Activated B cell treated with CpG ODN at 0.5 μM for 24 hours (primary cell): ENCODE measurements at regions not wholly inside any gene's neighbourhood (a gene's known extent, or its start where the extent isn't known, plus 50 kb on each side); places are given as distances from the start of the nearest gene placed in this dataset.

Source experiments
- ATAC-seq: fragments of 200-7000 bp; cut with Tn5 transposase; one replicate; pipeline ENCODE4 v1.10.0; 2021; ENCODE audit warnings: low read depth, mild to moderate bottlenecking, moderate library complexity
- CTCF ChIA-PET: fragments of 350-600 bp; sonication (Branson Sonifier 250); formaldehyde crosslinking; loops from one replicate; lab custom pipeline; 2021; ENCODE audit warnings: antibody characterized with exemption; lab: Charles Lee
- POLR2A ChIA-PET: fragments of 350-600 bp; sonication (Branson Sonifier 250); formaldehyde crosslinking; loops from one replicate; lab custom pipeline; 2021; ENCODE audit warnings: antibody characterized with exemption; lab: Charles Lee
- DNase-seq: peaks from one replicate; pipeline ENCODE4 v3.0.0; 2022
- H3K27ac Mint-ChIP-seq: one replicate; pipeline ENCODE4 v1.8.0; 2020; ENCODE audit warnings: mixed read lengths
- H3K27me3 Mint-ChIP-seq: one replicate; pipeline ENCODE4 v1.8.0; 2021; ENCODE audit warnings: mixed read lengths
- H3K36me3 Mint-ChIP-seq: one replicate; pipeline ENCODE4 v1.8.0; 2021; ENCODE audit warnings: low read depth, mixed read lengths
- H3K4me1 Mint-ChIP-seq: one replicate; pipeline ENCODE4 v1.8.0; 2021; ENCODE audit warnings: mixed read lengths
- H3K4me3 Mint-ChIP-seq: one replicate; pipeline ENCODE4 v1.8.0; 2020; ENCODE audit warnings: mild to moderate bottlenecking, mixed read lengths
- H3K9me3 Mint-ChIP-seq: one replicate; pipeline ENCODE4 v1.8.0; 2020; ENCODE audit warnings: mixed read lengths
- intact Hi-C: fragments of 100-400 bp; cut with micrococcal nuclease; formaldehyde crosslinking; loops from one replicate; pipeline ENCODE4 v1.15.1; 2024
- TF ChIP-seq, protein P1 (sequence below): fragments of 200-600 bp; IDR thresholded peaks from one replicate; pipeline ENCODE4 v1.8.0; 2022; ENCODE audit warnings: antibody characterized with exemption, mild to moderate bottlenecking

GRCh38 chr18:71754246-71754645, 789.9 kb downstream of the CBLN2 start:
- H3K27ac Mint-ChIP-seq: no peak overlapping the region
- TF ChIP-seq, protein P1, sequence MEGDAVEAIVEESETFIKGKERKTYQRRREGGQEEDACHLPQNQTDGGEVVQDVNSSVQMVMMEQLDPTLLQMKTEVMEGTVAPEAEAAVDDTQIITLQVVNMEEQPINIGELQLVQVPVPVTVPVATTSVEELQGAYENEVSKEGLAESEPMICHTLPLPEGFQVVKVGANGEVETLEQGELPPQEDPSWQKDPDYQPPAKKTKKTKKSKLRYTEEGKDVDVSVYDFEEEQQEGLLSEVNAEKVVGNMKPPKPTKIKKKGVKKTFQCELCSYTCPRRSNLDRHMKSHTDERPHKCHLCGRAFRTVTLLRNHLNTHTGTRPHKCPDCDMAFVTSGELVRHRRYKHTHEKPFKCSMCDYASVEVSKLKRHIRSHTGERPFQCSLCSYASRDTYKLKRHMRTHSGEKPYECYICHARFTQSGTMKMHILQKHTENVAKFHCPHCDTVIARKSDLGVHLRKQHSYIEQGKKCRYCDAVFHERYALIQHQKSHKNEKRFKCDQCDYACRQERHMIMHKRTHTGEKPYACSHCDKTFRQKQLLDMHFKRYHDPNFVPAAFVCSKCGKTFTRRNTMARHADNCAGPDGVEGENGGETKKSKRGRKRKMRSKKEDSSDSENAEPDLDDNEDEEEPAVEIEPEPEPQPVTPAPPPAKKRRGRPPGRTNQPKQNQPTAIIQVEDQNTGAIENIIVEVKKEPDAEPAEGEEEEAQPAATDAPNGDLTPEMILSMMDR: no peak
- no peaks in the 10 kb centered on the region for H3K27me3 Mint-ChIP-seq
- H3K4me3 Mint-ChIP-seq: no peak overlapping the region
- intact Hi-C loops: no loop called here
- H3K4me1 Mint-ChIP-seq: no peaks in the 10 kb centered on the region
- ChIA-PET POLR2A (no interaction called here), CTCF (no interaction called here)
- no peaks in the 10 kb centered on the region for H3K9me3 Mint-ChIP-seq
- no peak for DNase-seq
- H3K36me3 Mint-ChIP-seq: no peaks in the 10 kb centered on the region
- no peak for ATAC-seq

- H3K36me3 Mint-ChIP-seq: no peaks in the 10 kb centered on the region
- ChIA-PET POLR2A (no interaction called here), CTCF (no interaction called here)
- DNase-seq (no peak), ATAC-seq (no peak)
- no peaks in the 10 kb centered on the region for H3K4me1 Mint-ChIP-seq
- no peak overlapping the region for H3K27ac Mint-ChIP-seq
- no peak overlapping the region for H3K4me3 Mint-ChIP-seq
- H3K27me3 Mint-ChIP-seq: no peaks in the 10 kb centered on the region
- peaks cover 5% of the 10 kb centered on the region for H3K9me3 Mint-ChIP-seq
- TF ChIP-seq, protein P1: no peak
- intact Hi-C loops: no loop called here
Observed at GRCh38 chr18:71743634-71744033, 800.5 kb downstream of the CBLN2 start.

- Mint-ChIP-seq H3K9me3 (peaks cover 7% of the 10 kb centered on the region), H3K36me3 (no peaks in the 10 kb centered on the region), H3K27me3 (no peaks in the 10 kb centered on the region), H3K27ac (no peak overlapping the region), H3K4me3 (no peak overlapping the region), H3K4me1 (no peaks in the 10 kb centered on the region)
- DNase-seq (no peak), ATAC-seq (no peak)
- POLR2A ChIA-PET: no interaction called here
- CTCF ChIA-PET: no interaction called here
- TF ChIP-seq, protein P1: no peak
- intact Hi-C loops: no loop called here
Observed at GRCh38 chr18:71729611-71730010, 814.5 kb downstream of the CBLN2 start.

DNA sequence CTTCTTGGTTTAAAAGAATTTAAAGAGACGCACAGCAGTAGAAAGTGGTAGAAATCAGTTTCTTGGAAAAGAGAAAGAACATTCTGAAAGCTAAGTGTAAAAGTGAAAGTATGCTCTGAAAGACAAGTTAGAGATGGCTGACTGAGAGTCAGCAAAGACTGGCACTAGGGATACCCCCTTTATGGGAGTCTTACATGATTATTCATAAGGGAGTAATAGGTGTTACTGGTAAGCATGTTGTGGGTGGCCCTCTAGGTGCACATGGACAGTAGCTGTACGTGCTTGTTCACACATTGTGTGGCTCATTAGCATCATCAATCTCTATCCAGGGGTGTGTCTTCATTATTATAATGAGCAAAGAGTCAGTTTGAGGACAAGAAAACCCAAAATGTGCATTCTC, 816.2 kb downstream of the CBLN2 start:
- intact Hi-C loops: no loop called here
- Mint-ChIP-seq H3K4me1 (no peaks in the 10 kb centered on the region), H3K27me3 (no peaks in the 10 kb centered on the region), H3K9me3 (peaks cover 7% of the 10 kb centered on the region), H3K36me3 (no peaks in the 10 kb centered on the region), H3K27ac (no peak overlapping the region), H3K4me3 (no peak overlapping the region)
- TF ChIP-seq, protein P1: no peak
- ATAC-seq: no peak
- ChIA-PET CTCF (no interaction called here), POLR2A (no interaction called here)
- no peak for DNase-seq

DNA sequence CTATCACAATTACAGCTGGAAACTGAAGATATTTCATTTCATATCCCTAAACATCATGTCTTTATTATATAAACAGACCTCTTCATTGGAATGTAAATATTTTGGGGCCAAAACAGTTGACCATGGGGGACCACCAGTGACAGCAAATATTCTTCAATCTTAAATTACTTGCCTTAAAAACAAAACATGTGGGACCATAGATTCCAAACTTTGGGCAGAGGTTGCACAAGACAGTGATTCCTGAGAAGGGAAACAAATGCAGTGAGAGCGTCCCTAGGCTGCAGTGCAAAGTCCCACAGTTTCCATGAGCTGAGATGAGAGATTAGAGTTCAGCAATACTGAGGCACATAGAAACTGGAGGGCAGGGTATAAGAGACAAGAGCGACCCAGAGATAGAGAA, 818.9 kb downstream of the CBLN2 start:
- Mint-ChIP-seq H3K4me1 (no peaks in the 10 kb centered on the region), H3K36me3 (no peaks in the 10 kb centered on the region), H3K27ac (no peak overlapping the region), H3K4me3 (no peak overlapping the region), H3K27me3 (no peaks in the 10 kb centered on the region), H3K9me3 (peaks cover 7% of the 10 kb centered on the region)
- intact Hi-C loops: no loop called here
- TF ChIP-seq, protein P1: no peak
- ATAC-seq (no peak), DNase-seq (no peak)
- CTCF ChIA-PET: no interaction called here
- POLR2A ChIA-PET: no interaction called here
